Fibroblast of skin of right biceps (primary cell): ENCODE measurements at regions not wholly inside any gene's neighbourhood (a gene's known extent, or its start where the extent isn't known, plus 50 kb on each side); places are given as distances from the start of the nearest gene placed in this dataset.

Source experiments
- DNase-seq: peaks from one replicate; pipeline ENCODE4 v3.0.0-alpha.2; 2013

- DNase-seq = no peak
These were observed 109.8 kb upstream of the NR2F2 start for GRCh38 chr15:96220657-96221056.

GRCh38 chr15:96222981-96223380 is 107.5 kb upstream of the NR2F2 start:
- DNase-seq = no peak

- no peak for DNase-seq
These were observed 106.6 kb upstream of the NR2F2 start for GRCh38 chr15:96223939-96224338.

GRCh38 chr15:96225642-96226259 is 104.7 kb upstream of the NR2F2 start:
- no peak for DNase-seq

- peak; percentile 36 for DNase-seq
These were observed 99.8 kb upstream of the NR2F2 start for GRCh38 chr15:96230526-96231181.

GRCh38 chr15:96232335-96232734 is 98.2 kb upstream of the NR2F2 start:
- DNase-seq = no peak

GRCh38 chr15:96234109-96234892 is 96.2 kb upstream of the NR2F2 start:
- DNase-seq = peak; percentile 57

GRCh38 chr15:96237002-96237401 is 93.5 kb upstream of the NR2F2 start:
- DNase-seq = no peak

- no peak for DNase-seq
These were observed 87.7 kb upstream of the NR2F2 start for GRCh38 chr15:96242761-96243160.

GRCh38 chr15:96243701-96244100 is 86.8 kb upstream of the NR2F2 start:
- no peak for DNase-seq

GRCh38 chr15:96245252-96245651 is 85.2 kb upstream of the NR2F2 start:
- no peak for DNase-seq

GRCh38 chr15:96246057-96246456 is 84.4 kb upstream of the NR2F2 start:
- no peak for DNase-seq

GRCh38 chr15:96247621-96248305 is 82.7 kb upstream of the NR2F2 start:
- DNase-seq = peak; percentile 60

GRCh38 chr15:96252148-96252547 is 78.4 kb upstream of the NR2F2 start:
- no peak for DNase-seq

- no peak for DNase-seq
These were observed 77.3 kb upstream of the NR2F2 start for GRCh38 chr15:96253006-96253747.

- peak; percentile 13 for DNase-seq
These were observed 76.3 kb upstream of the NR2F2 start for GRCh38 chr15:96254173-96254572.

GRCh38 chr15:96255599-96255998 is 74.9 kb upstream of the NR2F2 start:
- DNase-seq = no peak

- no peak for DNase-seq
These were observed 68.9 kb upstream of the NR2F2 start for GRCh38 chr15:96261575-96262034.

- DNase-seq = no peak
These were observed 68.4 kb upstream of the NR2F2 start for GRCh38 chr15:96262097-96262496.

GRCh38 chr15:96262549-96263489 is 67.7 kb upstream of the NR2F2 start:
- DNase-seq = no peak

GRCh38 chr15:96264351-96264798 is 66.1 kb upstream of the NR2F2 start:
- no peak for DNase-seq
